Astrocyte of the hippocampus (primary cell): ENCODE measurements at regions not wholly inside any gene's neighbourhood (a gene's known extent, or its start where the extent isn't known, plus 50 kb on each side); places are given as distances from the start of the nearest gene placed in this dataset.

Experiments used
- DNase-seq: peaks from one replicate; pipeline ENCODE4 v3.0.0; 2011; ENCODE audit warnings: low read depth, low spot score

GRCh38 chr17:27991462-27991993, 50.9 kb upstream of the NLK start:
- DNase-seq: no peak
